ENCODE measurements at regions not wholly inside any gene's neighbourhood (a gene's known extent, or its start where the extent isn't known, plus 50 kb on each side); places are given as distances from the start of the nearest gene placed in this dataset.
"Not testable (repeated sequence)": the region's sequence is repeated elsewhere in the genome, so short reads cannot be mapped to it uniquely, and the experiment has no call there.

DNA sequence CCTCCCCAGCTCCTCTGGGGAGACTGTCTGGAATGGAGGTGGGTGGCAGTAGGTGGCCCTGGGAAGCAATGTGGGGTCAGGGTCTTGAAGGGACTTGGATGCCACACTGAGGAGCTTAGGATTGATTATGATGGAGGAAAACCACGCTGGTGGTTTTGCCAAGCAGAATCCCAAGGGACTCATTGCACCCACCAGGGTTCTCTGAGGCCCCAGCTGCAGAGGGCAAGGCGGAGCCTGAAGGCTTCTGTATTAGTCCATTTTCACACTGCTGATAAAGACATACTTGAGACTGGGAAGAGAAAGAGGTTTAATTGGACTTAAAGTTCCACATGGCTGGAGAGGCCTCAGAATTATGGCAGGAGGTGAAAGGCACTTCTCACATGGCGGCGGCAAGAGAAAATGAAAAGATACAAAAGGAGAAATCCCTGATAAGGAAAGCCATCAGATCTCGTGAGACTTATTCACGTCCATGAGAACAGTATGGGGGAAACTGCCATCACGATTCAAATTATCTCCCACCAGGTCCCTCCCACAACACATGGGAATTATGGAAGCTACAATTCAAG is 87.2 kb upstream of the YWHAQ start:
- H3K9ac ChIP-seq (ENCODE audit: low read depth, low read length): no peak overlapping the region
- H3K9me3 ChIP-seq (ENCODE audit: control insufficient read depth, insufficient read depth, low read length): no peaks in the 10 kb centered on the region
- H3K36me3 ChIP-seq (ENCODE audit: insufficient read depth, low read length): no peaks in the 10 kb centered on the region
- peaks cover 4% of the 10 kb centered on the region; the same call in 1 of the 2 replicates for H3K4me1 ChIP-seq (ENCODE audit: insufficient read depth, low read length)

- no peak overlapping the region for H3K9ac ChIP-seq (ENCODE audit: low read depth, low read length)
- no peaks in the 10 kb centered on the region for H3K4me1 ChIP-seq (ENCODE audit: insufficient read depth, low read length)
- H3K36me3 ChIP-seq (ENCODE audit: insufficient read depth, low read length): no peaks in the 10 kb centered on the region
- no peaks in the 10 kb centered on the region for H3K9me3 ChIP-seq (ENCODE audit: control insufficient read depth, insufficient read depth, low read length)
Observed at GRCh38 chr2:9720352-9721093, 89.7 kb upstream of the YWHAQ start.

DNA sequence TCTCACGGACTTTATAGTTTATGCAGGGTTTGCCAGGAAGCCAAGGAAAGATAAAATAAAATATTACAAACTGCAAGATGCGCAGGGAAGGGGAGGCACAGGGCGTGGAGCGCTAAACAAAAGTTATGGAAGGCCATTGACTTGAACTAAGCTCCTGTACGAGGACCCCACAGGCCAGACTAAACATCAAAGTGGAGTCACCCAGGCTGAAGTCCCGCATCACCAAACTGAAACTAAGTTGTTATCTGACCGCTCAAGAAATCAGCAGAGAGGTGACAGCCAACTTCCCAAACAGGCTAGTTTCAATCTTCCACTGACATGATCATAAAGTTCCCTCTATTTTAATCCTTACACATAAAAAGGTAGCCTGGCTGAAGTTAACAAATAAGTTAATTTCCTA is 90.5 kb upstream of the YWHAQ start:
- H3K9ac ChIP-seq (ENCODE audit: low read depth, low read length): no peak overlapping the region
- no peaks in the 10 kb centered on the region for H3K4me1 ChIP-seq (ENCODE audit: insufficient read depth, low read length)
- H3K36me3 ChIP-seq (ENCODE audit: insufficient read depth, low read length): no peaks in the 10 kb centered on the region
- H3K9me3 ChIP-seq (ENCODE audit: control insufficient read depth, insufficient read depth, low read length): no peaks in the 10 kb centered on the region

- H3K9me3 ChIP-seq (ENCODE audit: control insufficient read depth, insufficient read depth, low read length): no peaks in the 10 kb centered on the region
- no peak overlapping the region for H3K9ac ChIP-seq (ENCODE audit: low read depth, low read length)
Observed at GRCh38 chr2:9722451-9722850, 91.7 kb upstream of the YWHAQ start.

GRCh38 chr2:9724565-9724964 is 93.8 kb upstream of the YWHAQ start:
- H3K9me3 ChIP-seq (ENCODE audit: control insufficient read depth, insufficient read depth, low read length): no peaks in the 10 kb centered on the region
- no peaks in the 10 kb centered on the region for H3K36me3 ChIP-seq (ENCODE audit: insufficient read depth, low read length)
- no peak overlapping the region for H3K9ac ChIP-seq (ENCODE audit: low read depth, low read length)
- no peaks in the 10 kb centered on the region for H3K4me1 ChIP-seq (ENCODE audit: insufficient read depth, low read length)

More at GRCh38 chr2:9722451-9722850, 91.7 kb upstream of the YWHAQ start:
- H3K4me1 ChIP-seq (ENCODE audit: insufficient read depth, low read length): no peaks in the 10 kb centered on the region
- H3K36me3 ChIP-seq (ENCODE audit: insufficient read depth, low read length): no peaks in the 10 kb centered on the region

DNA sequence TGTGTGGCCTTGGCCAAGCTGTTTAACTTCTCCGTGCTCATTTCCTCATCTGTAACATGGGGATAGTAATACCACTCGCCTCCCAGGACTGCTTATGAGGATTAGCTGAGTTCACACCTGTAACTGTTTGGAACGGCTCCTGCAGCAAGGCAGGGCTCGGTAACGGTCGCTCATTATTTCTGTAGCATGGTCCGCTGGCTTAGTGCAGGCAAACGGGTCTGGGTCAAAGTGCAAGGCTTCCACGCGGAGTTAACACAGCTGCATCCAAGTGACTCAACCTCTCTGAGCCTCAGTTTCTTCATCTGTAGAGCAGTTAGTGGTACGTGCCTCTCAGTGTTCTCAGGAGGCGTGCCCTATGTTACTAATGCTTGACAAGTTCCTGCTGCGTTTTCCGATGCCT is 94.3 kb upstream of the YWHAQ start:
- Histone ChIP-seq H3K9ac (ENCODE audit: low read depth, low read length) (no peak overlapping the region), H3K4me1 (ENCODE audit: insufficient read depth, low read length) (no peaks in the 10 kb centered on the region), H3K9me3 (ENCODE audit: control insufficient read depth, insufficient read depth, low read length) (no peaks in the 10 kb centered on the region)

GRCh38 chr2:9726016-9726415 is 95.2 kb upstream of the YWHAQ start:
- H3K9ac ChIP-seq (ENCODE audit: low read depth, low read length); H3K36me3 ChIP-seq (ENCODE audit: insufficient read depth, low read length); H3K9me3 ChIP-seq (ENCODE audit: control insufficient read depth, insufficient read depth, low read length); H3K4me1 ChIP-seq (ENCODE audit: insufficient read depth, low read length): not testable (repeated sequence)

More for the DNA sequence above, 94.3 kb upstream of the YWHAQ start:
- H3K36me3 ChIP-seq (ENCODE audit: insufficient read depth, low read length): no peaks in the 10 kb centered on the region

DNA sequence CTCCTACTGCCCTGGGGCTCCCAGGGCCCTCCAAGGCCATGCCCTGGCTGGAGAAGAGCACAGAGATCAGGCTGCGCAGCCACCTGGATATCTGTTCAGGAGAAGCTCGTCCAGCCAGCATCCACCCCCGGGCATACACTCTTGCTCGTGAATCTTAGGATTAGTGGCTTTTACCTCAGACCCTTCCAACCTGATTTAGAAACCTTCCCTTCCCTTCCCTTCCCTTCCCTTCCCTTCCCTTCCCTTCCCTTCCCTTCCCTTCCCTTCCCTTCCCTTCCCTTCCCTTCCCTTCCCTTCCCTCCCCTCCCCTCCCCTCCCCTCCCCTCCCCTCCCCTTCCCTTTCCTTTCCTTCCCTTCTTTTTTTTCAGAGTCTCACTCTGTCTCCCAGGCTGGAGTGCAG is 99.7 kb upstream of the YWHAQ start:
- not testable (repeated sequence) for H3K9ac ChIP-seq (ENCODE audit: low read depth, low read length); H3K9me3 ChIP-seq (ENCODE audit: control insufficient read depth, insufficient read depth, low read length); H3K36me3 ChIP-seq (ENCODE audit: insufficient read depth, low read length); H3K4me1 ChIP-seq (ENCODE audit: insufficient read depth, low read length)

- H3K9ac ChIP-seq (ENCODE audit: low read depth, low read length): no peak overlapping the region
- H3K36me3 ChIP-seq (ENCODE audit: insufficient read depth, low read length): no peaks in the 10 kb centered on the region
- 0 out of 2 replicates have a peak, but pooled peaks cover 4% of the 10 kb centered on the region for H3K9me3 ChIP-seq (ENCODE audit: control insufficient read depth, insufficient read depth, low read length)
- H3K4me1 ChIP-seq (ENCODE audit: insufficient read depth, low read length): no peaks in the 10 kb centered on the region
Observed at GRCh38 chr2:9732824-9733223, 102.0 kb upstream of the YWHAQ start.

- H3K9me3 ChIP-seq (ENCODE audit: control insufficient read depth, insufficient read depth, low read length): 0 out of 2 replicates have a peak, but pooled peaks cover 4% of the 10 kb centered on the region
- no peaks in the 10 kb centered on the region for H3K4me1 ChIP-seq (ENCODE audit: insufficient read depth, low read length)
- H3K9ac ChIP-seq (ENCODE audit: low read depth, low read length): no peak overlapping the region
Observed at GRCh38 chr2:9734308-9734707, 103.5 kb upstream of the YWHAQ start.

GRCh38 chr2:9735335-9735734 is 104.5 kb upstream of the YWHAQ start:
- Histone ChIP-seq H3K36me3 (ENCODE audit: insufficient read depth, low read length) (no peaks in the 10 kb centered on the region), H3K9ac (ENCODE audit: low read depth, low read length) (no peak overlapping the region), H3K9me3 (ENCODE audit: control insufficient read depth, insufficient read depth, low read length) (0 out of 2 replicates have a peak, but pooled peaks cover 4% of the 10 kb centered on the region), H3K4me1 (ENCODE audit: insufficient read depth, low read length) (no peaks in the 10 kb centered on the region)

More at GRCh38 chr2:9734308-9734707, 103.5 kb upstream of the YWHAQ start:
- H3K36me3 ChIP-seq (ENCODE audit: insufficient read depth, low read length): no peaks in the 10 kb centered on the region

- H3K4me1 ChIP-seq (ENCODE audit: insufficient read depth, low read length): no peaks in the 10 kb centered on the region
- no peak overlapping the region for H3K9ac ChIP-seq (ENCODE audit: low read depth, low read length)
- no peaks in the 10 kb centered on the region for H3K36me3 ChIP-seq (ENCODE audit: insufficient read depth, low read length)
- H3K9me3 ChIP-seq (ENCODE audit: control insufficient read depth, insufficient read depth, low read length): 0 out of 2 replicates have a peak, but pooled peaks cover 4% of the 10 kb centered on the region
Observed at GRCh38 chr2:9736021-9736420, 105.2 kb upstream of the YWHAQ start.

- Histone ChIP-seq H3K9ac (ENCODE audit: low read depth, low read length) (no peak overlapping the region), H3K36me3 (ENCODE audit: insufficient read depth, low read length) (no peaks in the 10 kb centered on the region), H3K9me3 (ENCODE audit: control insufficient read depth, insufficient read depth, low read length) (0 out of 2 replicates have a peak, but pooled peaks cover 4% of the 10 kb centered on the region), H3K4me1 (ENCODE audit: insufficient read depth, low read length) (no peaks in the 10 kb centered on the region)
Observed at GRCh38 chr2:9737053-9737875, 106.0 kb upstream of the TAF1B start.

DNA sequence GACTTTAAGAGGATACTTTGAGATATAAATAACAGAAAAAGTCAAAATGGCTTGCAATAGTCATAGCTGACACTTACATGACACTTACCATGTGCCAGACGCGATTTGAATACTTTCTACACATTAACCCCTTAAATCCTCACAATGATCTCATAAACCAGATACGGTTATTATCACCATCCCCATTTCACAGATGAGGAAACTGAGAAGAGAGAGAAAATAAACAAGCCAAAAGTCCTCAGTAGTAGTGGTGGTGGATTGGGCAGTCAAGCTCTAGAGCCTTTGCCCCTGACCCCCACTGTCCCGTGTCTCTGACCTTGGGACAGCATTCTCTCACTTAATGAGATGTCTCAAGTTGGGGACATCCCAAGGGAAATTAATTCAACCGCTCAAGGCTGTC is 105.2 kb upstream of the TAF1B start:
- H3K9me3 ChIP-seq (ENCODE audit: control insufficient read depth, insufficient read depth, low read length): 0 out of 2 replicates have a peak, but pooled peaks cover 4% of the 10 kb centered on the region
- no peak overlapping the region for H3K9ac ChIP-seq (ENCODE audit: low read depth, low read length)
- no peaks in the 10 kb centered on the region for H3K4me1 ChIP-seq (ENCODE audit: insufficient read depth, low read length)
- H3K36me3 ChIP-seq (ENCODE audit: insufficient read depth, low read length): no peaks in the 10 kb centered on the region
